ENCODE measurements at regions not wholly inside any gene's neighbourhood (a gene's known extent, or its start where the extent isn't known, plus 50 kb on each side); places are given as distances from the start of the nearest gene placed in this dataset.
A peak's percentile ranks its signal among the peaks of the same experiment; 100 is the strongest.

GRCh38 chr4:162715401-162715800 is 451.3 kb downstream of the NAF1 start:
- DNase-seq = no peak

GRCh38 chr4:162707962-162708361 is 458.7 kb downstream of the NAF1 start:
- no peak for DNase-seq

GRCh38 chr4:162706632-162707031 is 460.1 kb downstream of the NAF1 start:
- no peak for DNase-seq

- no peak for DNase-seq
Measured at GRCh38 chr4:162706051-162706450, 460.6 kb downstream of the NAF1 start.

GRCh38 chr4:162705130-162705803 is 461.4 kb downstream of the NAF1 start:
- no peak for DNase-seq

GRCh38 chr4:162700815-162701361 is 465.8 kb downstream of the NAF1 start:
- no peak for DNase-seq

- no peak for DNase-seq
Measured at GRCh38 chr4:162700358-162700757, 466.3 kb downstream of the NAF1 start.

- no peak for DNase-seq
Measured at GRCh38 chr4:162699629-162700028, 467.1 kb downstream of the NAF1 start.

GRCh38 chr4:162685410-162685809 is 481.3 kb downstream of the NAF1 start:
- DNase-seq = no peak

- peak; percentile 13 for DNase-seq
Measured at GRCh38 chr4:162684998-162685397, 481.7 kb downstream of the NAF1 start.

- DNase-seq = no peak
Measured at GRCh38 chr4:162684371-162684700, 482.4 kb downstream of the NAF1 start.

GRCh38 chr4:162683659-162684370 is 482.9 kb downstream of the NAF1 start:
- DNase-seq = peak; percentile 34

GRCh38 chr4:162682651-162683050 is 484.0 kb downstream of the NAF1 start:
- DNase-seq = peak; percentile 19

GRCh38 chr4:162681212-162681611 is 485.5 kb downstream of the NAF1 start:
- no peak for DNase-seq

GRCh38 chr4:162675661-162676060 is 491.0 kb downstream of the NAF1 start:
- no peak for DNase-seq

GRCh38 chr4:162661913-162662312 is 498.1 kb upstream of the FSTL5 start:
- DNase-seq = no peak

GRCh38 chr4:162659716-162660115 is 495.9 kb upstream of the FSTL5 start:
- DNase-seq = no peak

GRCh38 chr4:162657966-162658365 is 494.2 kb upstream of the FSTL5 start:
- no peak for DNase-seq

- DNase-seq = no peak
Measured at GRCh38 chr4:162650166-162650565, 486.4 kb upstream of the FSTL5 start.

- DNase-seq = no peak
Measured at GRCh38 chr4:162645381-162645780, 481.6 kb upstream of the FSTL5 start.

- DNase-seq = peak; percentile 44
Measured at GRCh38 chr4:162644346-162644745, 480.5 kb upstream of the FSTL5 start.

- no peak for DNase-seq
Measured at GRCh38 chr4:162640152-162640551, 476.4 kb upstream of the FSTL5 start.

- no peak for DNase-seq
Measured at GRCh38 chr4:162634390-162634789, 470.6 kb upstream of the FSTL5 start.

GRCh38 chr4:162622664-162623063 is 458.9 kb upstream of the FSTL5 start:
- DNase-seq = no peak

- DNase-seq = no peak
Measured at GRCh38 chr4:162610116-162610515, 446.3 kb upstream of the FSTL5 start.

All from EL (cell line).